ENCODE measurements at regions not wholly inside any gene's neighbourhood (a gene's known extent, or its start where the extent isn't known, plus 50 kb on each side); places are given as distances from the start of the nearest gene placed in this dataset.

DNA sequence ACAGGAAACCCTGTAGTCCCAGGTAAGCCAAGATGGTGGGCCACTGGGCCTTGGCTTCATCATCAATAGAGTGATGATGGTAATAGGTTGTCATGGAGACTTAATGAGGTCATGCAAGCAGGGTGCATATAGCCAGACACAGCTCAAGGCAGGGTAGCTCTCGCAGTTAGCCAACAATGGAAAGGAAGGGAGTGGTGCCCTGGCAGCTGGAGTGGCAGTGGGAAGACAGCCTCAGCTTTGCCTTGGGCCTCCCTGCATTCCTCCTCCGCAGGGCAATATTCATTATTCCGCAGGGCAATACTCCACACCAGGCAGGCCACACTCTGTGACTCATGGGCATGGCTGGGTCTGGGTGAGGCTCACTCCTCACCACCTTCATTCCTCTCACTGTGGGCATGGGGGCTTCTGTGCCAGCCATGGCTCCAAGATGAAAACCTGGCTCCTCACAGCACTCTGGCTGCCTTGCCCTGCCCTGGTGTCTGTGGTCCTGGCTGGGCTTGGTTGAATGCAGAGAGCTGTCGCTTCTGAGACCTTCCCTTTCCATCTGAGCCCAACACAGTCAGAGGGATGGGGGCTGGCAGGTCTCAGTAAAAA is 163.1 kb upstream of the PMEPA1 start:
- no peak for FAIRE-seq
- H3K4me2 ChIP-seq (ENCODE audit: control insufficient read depth, extremely low read depth, insufficient read depth, low read depth, low read length), result no peak overlapping the region
- no peak overlapping the region for H3K27ac ChIP-seq (ENCODE audit: control insufficient read depth, insufficient read depth, low read length)
- H3K9ac ChIP-seq (ENCODE audit: control insufficient read depth, extremely low read depth, insufficient read depth, low read length), result no peak overlapping the region
- H3K4me1 ChIP-seq (ENCODE audit: control insufficient read depth, extremely low read depth, insufficient read depth, low read length), result no peaks in the 10 kb centered on the region
- DNase-seq (ENCODE audit: low read depth, low spot score), result no peak
- H3K36me3 ChIP-seq (ENCODE audit: control insufficient read depth in 2 of 2, extremely low read depth in 1 of 2, insufficient read depth in 2 of 2, low read length in 2 of 2), result no peaks in the 10 kb centered on the region
- no peaks in the 10 kb centered on the region for H3K9me3 ChIP-seq (ENCODE audit: control insufficient read depth, low read depth, low read length)
- peaks cover 71% of the 10 kb centered on the region for H3K27me3 ChIP-seq (ENCODE audit: control insufficient read depth, extremely low read depth, insufficient read depth, low read length)
- no peaks in the 10 kb centered on the region for H3K9me1 ChIP-seq (ENCODE audit: control insufficient read depth, extremely low read depth, insufficient read depth, low read length)
- H3K79me2 ChIP-seq (ENCODE audit: control insufficient read depth, insufficient read depth, low read length), result no peaks in the 10 kb centered on the region
- dilution Hi-C loops (cut with MboI; ENCODE audit: extremely low pct_ligation_motif_present, low sequenced_read_pairs), result no loop called here
- H2AFZ ChIP-seq (ENCODE audit: control insufficient read depth, low read length), result no peak overlapping the region
- H3K4me3 ChIP-seq (ENCODE audit: control insufficient read depth in 2 of 3, extremely low read depth in 1 of 3, insufficient read depth in 2 of 3, low read depth in 1 of 3, low read length in 3 of 3), result no peak overlapping the region
- no peaks in the 10 kb centered on the region for H4K20me1 ChIP-seq (ENCODE audit: control insufficient read depth, extremely low read depth, insufficient read depth, low read length)
- TF ChIP-seq EZH2 (IDR thresholded peaks at IDR 0.05; ENCODE audit: low read length), result no peak
- TF ChIP-seq, protein P1, sequence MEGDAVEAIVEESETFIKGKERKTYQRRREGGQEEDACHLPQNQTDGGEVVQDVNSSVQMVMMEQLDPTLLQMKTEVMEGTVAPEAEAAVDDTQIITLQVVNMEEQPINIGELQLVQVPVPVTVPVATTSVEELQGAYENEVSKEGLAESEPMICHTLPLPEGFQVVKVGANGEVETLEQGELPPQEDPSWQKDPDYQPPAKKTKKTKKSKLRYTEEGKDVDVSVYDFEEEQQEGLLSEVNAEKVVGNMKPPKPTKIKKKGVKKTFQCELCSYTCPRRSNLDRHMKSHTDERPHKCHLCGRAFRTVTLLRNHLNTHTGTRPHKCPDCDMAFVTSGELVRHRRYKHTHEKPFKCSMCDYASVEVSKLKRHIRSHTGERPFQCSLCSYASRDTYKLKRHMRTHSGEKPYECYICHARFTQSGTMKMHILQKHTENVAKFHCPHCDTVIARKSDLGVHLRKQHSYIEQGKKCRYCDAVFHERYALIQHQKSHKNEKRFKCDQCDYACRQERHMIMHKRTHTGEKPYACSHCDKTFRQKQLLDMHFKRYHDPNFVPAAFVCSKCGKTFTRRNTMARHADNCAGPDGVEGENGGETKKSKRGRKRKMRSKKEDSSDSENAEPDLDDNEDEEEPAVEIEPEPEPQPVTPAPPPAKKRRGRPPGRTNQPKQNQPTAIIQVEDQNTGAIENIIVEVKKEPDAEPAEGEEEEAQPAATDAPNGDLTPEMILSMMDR (optimal IDR thresholded peaks at IDR 0.05 in 1 of 3, IDR thresholded peaks at IDR 0.05 in 1 of 3, conservative IDR thresholded peaks at IDR 0.05 in 1 of 3; ENCODE audit: extremely low read depth in 1 of 3, insufficient read depth in 2 of 3, low read length in 3 of 3), result no peak

DNA sequence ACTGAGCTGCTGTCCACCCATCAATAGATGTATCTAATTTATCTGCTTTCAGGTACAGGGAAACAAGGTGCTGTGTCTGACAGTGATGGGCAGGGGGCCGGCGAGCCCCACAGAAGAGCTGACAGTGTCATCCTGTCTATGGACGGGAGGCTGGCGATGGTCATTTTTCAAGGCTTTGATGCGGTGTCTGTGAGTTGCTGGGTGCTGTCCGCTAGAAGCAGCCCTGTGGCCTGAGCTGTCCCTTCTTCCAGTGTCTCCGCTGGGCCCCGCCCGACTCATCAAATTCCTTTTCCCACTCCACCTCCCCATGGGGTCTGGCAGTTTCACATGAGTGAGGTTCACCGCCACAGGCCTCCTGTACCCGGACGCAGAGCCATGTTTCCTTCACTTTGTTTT is 161.4 kb upstream of the PMEPA1 start:
- H3K9me3 ChIP-seq (ENCODE audit: control insufficient read depth, low read depth, low read length), result no peaks in the 10 kb centered on the region
- H3K36me3 ChIP-seq (ENCODE audit: control insufficient read depth in 2 of 2, extremely low read depth in 1 of 2, insufficient read depth in 2 of 2, low read length in 2 of 2), result no peaks in the 10 kb centered on the region
- H4K20me1 ChIP-seq (ENCODE audit: control insufficient read depth, extremely low read depth, insufficient read depth, low read length), result no peaks in the 10 kb centered on the region
- no peaks in the 10 kb centered on the region for H3K79me2 ChIP-seq (ENCODE audit: control insufficient read depth, insufficient read depth, low read length)
- no peak overlapping the region for H2AFZ ChIP-seq (ENCODE audit: control insufficient read depth, low read length)
- no peak for DNase-seq (ENCODE audit: low read depth, low spot score)
- peaks cover 68% of the 10 kb centered on the region for H3K27me3 ChIP-seq (ENCODE audit: control insufficient read depth, extremely low read depth, insufficient read depth, low read length)
- TF ChIP-seq EZH2 (IDR thresholded peaks at IDR 0.05; ENCODE audit: low read length), result no peak
- TF ChIP-seq, protein P1 (optimal IDR thresholded peaks at IDR 0.05 in 1 of 3, IDR thresholded peaks at IDR 0.05 in 1 of 3, conservative IDR thresholded peaks at IDR 0.05 in 1 of 3; ENCODE audit: extremely low read depth in 1 of 3, insufficient read depth in 2 of 3, low read length in 3 of 3), result no peak
- H3K27ac ChIP-seq (ENCODE audit: control insufficient read depth, insufficient read depth, low read length), result no peak overlapping the region
- dilution Hi-C loops (cut with MboI; ENCODE audit: extremely low pct_ligation_motif_present, low sequenced_read_pairs), result no loop called here
- H3K4me3 ChIP-seq (ENCODE audit: control insufficient read depth in 2 of 3, extremely low read depth in 1 of 3, insufficient read depth in 2 of 3, low read depth in 1 of 3, low read length in 3 of 3), result no peak overlapping the region
- H3K4me1 ChIP-seq (ENCODE audit: control insufficient read depth, extremely low read depth, insufficient read depth, low read length), result peaks cover 3% of the 10 kb centered on the region
- no peak for FAIRE-seq
- H3K4me2 ChIP-seq (ENCODE audit: control insufficient read depth, extremely low read depth, insufficient read depth, low read depth, low read length), result no peak overlapping the region
- H3K9ac ChIP-seq (ENCODE audit: control insufficient read depth, extremely low read depth, insufficient read depth, low read length), result no peak overlapping the region
- no peaks in the 10 kb centered on the region for H3K9me1 ChIP-seq (ENCODE audit: control insufficient read depth, extremely low read depth, insufficient read depth, low read length)
